HAP-1 (cell line): ENCODE measurements at regions not wholly inside any gene's neighbourhood (a gene's known extent, or its start where the extent isn't known, plus 50 kb on each side); places are given as distances from the start of the nearest gene placed in this dataset.

Experiments used
- DNase-seq, 2 experiments: peaks; one replicate each; pipeline ENCODE4 v3.0.0-alpha.2; 2016 to 2020; ENCODE audit warnings: low spot score in 2 of 2
- H3K27me3 ChIP-seq: fragments of 250-450 bp; sonication (Bioruptor Pico); 2 replicates; pipeline ENCODE4 v1.5.1; 2020; ENCODE audit warnings: low read depth, mild to moderate bottlenecking, moderate library complexity
- H3K36me3 ChIP-seq: fragments of 250-450 bp; sonication (Bioruptor Pico); replicated peaks from 2 replicates; pipeline ENCODE4 v1.5.1; 2020; ENCODE audit warnings: mild to moderate bottlenecking
- H3K4me1 ChIP-seq: fragments of 250-450 bp; sonication (Bioruptor Pico); 2 replicates; pipeline ENCODE4 v1.5.1; 2020; ENCODE audit warnings: mild to moderate bottlenecking
- H3K4me3 ChIP-seq: fragments of 250-450 bp; sonication (Bioruptor Pico); 2 replicates; pipeline ENCODE4 v1.5.1; 2020; ENCODE audit warnings: mild to moderate bottlenecking, moderate library complexity
- H3K9me3 ChIP-seq: fragments of 250-450 bp; sonication (Bioruptor Pico); 2 replicates; pipeline ENCODE4 v1.5.1; 2020; ENCODE audit warnings: mild to moderate bottlenecking, moderate library complexity
- in situ Hi-C: fragments of 300-500 bp; cut with MboI; formaldehyde crosslinking; loops from 3 replicates; pipeline ENCODE4 v1.14.3; 2020; ENCODE audit warnings: low sequenced_read_pairs, inconsistent platforms, mixed read lengths

DNA sequence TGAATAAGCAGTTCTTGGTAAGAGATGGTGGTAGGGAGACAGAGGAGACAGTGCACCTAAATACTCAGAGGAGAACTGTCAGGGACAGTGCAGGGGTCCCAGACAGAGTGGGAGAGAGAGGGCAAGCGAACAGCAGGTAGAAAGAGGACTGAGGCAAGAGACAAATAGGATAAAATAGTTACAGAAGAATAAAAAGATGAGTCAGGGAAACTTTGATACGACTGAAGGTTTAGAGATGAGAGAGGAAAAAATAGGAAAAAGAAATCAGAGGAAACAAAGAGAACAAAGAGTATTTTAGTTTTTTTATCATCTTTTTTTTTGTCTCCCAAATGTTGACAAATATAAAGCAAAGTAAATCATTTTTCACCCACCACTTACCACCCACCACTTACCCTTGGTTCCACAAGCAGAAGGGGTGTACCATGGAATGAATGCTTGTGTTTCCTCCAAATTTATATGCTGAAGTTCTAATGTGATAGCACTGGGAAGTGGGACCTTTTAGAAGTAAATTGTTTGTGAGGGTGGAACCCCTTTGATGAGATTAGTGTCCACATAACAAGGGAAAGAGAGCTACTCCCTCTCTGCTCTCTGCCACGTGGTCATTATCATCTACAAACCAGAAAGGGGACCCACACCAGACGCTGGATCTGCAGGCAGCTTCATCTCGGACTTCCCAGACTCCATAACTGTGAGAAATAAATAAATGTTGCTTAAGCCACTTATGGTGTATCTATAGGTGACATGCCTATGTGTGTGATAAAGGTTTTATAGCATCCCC is 292.1 kb downstream of the BTG1 start:
- in situ Hi-C loops = no loop called here
- Histone ChIP-seq H3K4me3 (no peak overlapping the region), H3K27me3 (no peaks in the 10 kb centered on the region), H3K4me1 (no peaks in the 10 kb centered on the region; the same call in 1 of the 2 replicates), H3K36me3 (no peaks in the 10 kb centered on the region), H3K9me3 (no peaks in the 10 kb centered on the region)
- no peak for DNase-seq

DNA sequence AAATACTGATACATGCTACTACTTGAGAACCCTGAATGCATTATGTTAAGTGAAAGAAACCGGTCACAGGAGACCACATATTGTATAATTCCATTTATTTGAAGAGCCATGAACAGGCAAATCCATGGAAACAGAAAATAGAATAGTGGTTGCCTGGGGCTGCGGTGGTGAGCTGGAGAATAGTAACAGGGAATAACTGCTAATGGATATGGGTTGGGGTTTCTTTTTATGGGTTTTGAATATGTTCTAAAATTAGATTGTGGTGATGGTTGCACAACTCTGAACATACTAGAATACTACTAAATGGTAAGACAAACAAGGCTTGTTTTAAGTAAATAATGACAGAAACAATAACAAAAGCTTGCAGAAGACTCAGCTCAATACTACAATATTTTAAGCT is 293.0 kb downstream of the BTG1 start:
- no peaks in the 10 kb centered on the region; the same call in 1 of the 2 replicates for H3K4me1 ChIP-seq
- H3K9me3 ChIP-seq = no peaks in the 10 kb centered on the region
- no peak overlapping the region for H3K4me3 ChIP-seq
- in situ Hi-C loops = no loop called here
- DNase-seq = no peak
- H3K36me3 ChIP-seq = no peaks in the 10 kb centered on the region
- no peaks in the 10 kb centered on the region for H3K27me3 ChIP-seq

DNA sequence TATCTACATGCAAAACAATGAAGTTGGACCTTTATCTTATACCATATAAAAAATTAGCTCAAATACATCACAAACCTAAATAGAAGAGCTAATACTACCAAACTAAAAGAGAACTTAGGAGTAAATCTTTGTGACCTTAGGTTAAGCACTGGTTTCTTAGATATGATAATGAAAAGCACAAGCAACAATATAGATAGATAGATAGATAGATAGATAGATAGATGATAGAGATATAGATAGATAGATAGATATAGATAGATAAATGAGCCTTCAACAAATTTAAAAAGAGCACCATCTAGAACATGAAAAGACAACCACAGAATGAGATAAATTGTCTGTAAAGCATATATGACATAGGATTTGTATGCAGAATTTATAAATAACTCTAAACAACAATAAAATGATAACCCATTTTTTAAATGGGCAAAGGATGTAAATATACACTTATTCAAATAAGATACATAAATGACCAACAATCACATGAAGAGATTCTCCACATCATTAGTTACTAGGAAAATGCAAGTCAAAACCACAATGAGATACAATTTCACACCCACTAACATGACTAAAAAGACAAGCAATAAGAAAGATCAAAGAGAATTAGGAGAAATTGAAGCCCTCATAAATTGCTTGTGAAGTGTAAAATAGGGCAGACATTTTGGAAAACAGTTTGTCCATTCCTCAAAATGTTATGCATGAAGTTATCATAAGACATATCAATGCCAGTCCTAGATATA is 293.7 kb downstream of the BTG1 start:
- H3K4me3 ChIP-seq = no peak overlapping the region
- in situ Hi-C loops = no loop called here
- no peaks in the 10 kb centered on the region for H3K36me3 ChIP-seq
- DNase-seq = no peak
- no peaks in the 10 kb centered on the region for H3K27me3 ChIP-seq
- no peaks in the 10 kb centered on the region; the same call in 1 of the 2 replicates for H3K4me1 ChIP-seq
- no peaks in the 10 kb centered on the region for H3K9me3 ChIP-seq

DNA sequence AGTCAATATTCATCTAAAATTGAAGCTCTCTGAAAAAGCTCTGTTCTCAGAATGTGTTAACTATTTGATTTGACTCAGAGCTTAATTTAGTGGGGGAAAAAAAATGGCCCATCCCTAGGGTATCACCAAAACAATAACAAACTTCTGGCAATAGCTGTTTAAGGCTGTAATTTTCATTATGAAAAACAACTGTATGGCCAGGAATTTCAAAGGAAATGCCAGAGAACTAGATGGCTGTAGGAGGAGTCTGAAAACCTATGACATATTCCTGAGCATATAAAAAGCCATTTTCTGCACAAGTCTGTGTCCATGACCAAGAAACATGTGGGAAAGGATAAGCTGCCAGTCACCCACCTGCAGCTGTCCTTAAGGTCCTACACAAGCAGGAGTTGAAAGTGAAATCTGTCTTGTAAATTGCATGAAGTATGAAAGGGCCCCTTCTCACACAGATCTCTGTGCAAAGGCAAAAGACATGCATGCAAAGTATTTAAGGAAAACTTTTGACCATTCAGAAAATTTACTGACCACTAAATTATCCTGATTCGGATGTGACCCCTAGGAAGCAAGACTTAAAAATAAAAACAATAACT is 299.1 kb downstream of the BTG1 start:
- DNase-seq = no peak
- H3K9me3 ChIP-seq = no peaks in the 10 kb centered on the region
- in situ Hi-C loops = no loop called here
- H3K27me3 ChIP-seq = no peaks in the 10 kb centered on the region
- H3K4me3 ChIP-seq = no peak overlapping the region
- H3K4me1 ChIP-seq = no peaks in the 10 kb centered on the region
- H3K36me3 ChIP-seq = no peaks in the 10 kb centered on the region

DNA sequence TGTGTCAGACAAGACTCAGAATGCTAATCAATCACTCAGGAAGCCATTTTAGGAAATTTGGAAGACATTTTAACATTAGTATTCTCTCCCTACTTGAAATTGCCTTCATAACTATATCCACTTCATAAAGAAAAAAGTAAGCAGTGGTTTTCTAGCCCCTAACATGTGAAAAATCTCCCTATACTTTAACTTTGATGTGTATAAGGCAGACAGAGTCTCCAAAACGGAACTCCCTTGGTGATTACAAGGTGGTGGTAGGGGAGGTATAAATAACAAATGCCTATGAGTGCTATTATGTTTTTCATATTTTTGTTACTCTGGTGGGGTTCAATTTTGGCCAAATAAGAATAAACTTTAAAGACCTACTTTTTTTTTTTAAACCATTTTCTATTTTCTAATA is 300.3 kb downstream of the BTG1 start:
- Histone ChIP-seq H3K4me1 (no peaks in the 10 kb centered on the region), H3K36me3 (no peaks in the 10 kb centered on the region), H3K9me3 (no peaks in the 10 kb centered on the region), H3K4me3 (no peak overlapping the region), H3K27me3 (no peaks in the 10 kb centered on the region)
- no peak for DNase-seq
- in situ Hi-C loops = no loop called here

DNA sequence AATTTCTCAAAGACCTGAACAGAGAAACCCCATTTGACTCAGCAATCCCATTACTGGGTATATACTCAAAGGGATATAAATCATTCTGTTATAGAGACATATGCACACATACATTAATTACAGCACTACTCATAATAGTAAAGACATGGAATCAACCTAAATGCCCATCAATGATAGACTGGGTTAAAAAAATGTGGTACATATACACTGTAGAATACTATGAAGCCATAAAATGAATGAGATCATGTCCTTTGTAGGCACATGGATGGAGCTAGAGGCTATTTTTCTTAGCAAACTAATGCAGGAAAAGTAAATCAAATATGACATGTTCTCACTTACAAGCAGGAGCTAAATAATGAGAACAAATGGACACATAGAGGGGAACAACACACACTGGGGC is 303.8 kb downstream of the BTG1 start:
- Histone ChIP-seq H3K4me3 (no peak overlapping the region), H3K4me1 (no peaks in the 10 kb centered on the region), H3K36me3 (no peaks in the 10 kb centered on the region), H3K27me3 (no peaks in the 10 kb centered on the region), H3K9me3 (no peaks in the 10 kb centered on the region)
- in situ Hi-C loops = no loop called here
- DNase-seq = no peak

DNA sequence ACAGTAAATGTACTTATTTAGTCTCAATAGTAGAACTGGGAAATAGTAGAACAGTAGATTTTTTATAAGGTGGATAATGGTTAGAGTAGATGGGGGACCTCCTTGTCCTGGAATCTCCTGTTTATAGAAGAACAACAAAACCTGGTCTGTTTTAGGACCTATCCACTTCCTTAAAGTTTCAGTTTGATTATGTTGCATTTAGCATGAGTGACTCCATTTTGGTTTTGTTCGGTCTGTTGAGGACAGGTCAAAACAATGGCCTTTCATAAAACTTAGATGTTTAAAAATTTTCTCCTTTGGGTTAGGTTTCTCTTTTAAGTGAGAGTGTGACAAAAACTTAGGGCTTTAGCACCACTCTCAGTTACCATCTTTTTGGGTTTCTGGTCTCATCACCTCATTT is 308.9 kb downstream of the BTG1 start:
- no peaks in the 10 kb centered on the region for H3K36me3 ChIP-seq
- in situ Hi-C loops = no loop called here
- no peaks in the 10 kb centered on the region for H3K27me3 ChIP-seq
- H3K4me3 ChIP-seq = no peak overlapping the region
- no peaks in the 10 kb centered on the region for H3K4me1 ChIP-seq
- no peak for DNase-seq
- no peaks in the 10 kb centered on the region for H3K9me3 ChIP-seq

DNA sequence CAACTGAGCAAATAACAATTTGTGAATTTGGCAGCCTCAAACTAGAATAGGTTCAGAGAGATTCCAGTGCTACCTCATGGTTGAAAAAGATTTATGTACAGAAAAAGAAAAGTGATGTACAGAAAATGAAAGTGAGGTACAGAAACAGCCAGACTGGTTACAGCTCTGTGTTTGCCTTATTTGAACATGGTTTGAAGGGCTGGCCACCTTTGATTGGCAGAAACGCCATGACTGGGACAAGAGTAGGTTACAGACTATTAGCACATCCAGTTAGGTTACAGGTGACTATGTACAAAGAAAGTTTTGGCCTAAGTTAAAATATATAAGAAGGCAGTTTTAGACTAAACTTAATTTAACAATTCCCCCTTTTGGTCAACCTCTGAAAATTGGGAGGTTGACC is 309.4 kb downstream of the BTG1 start:
- no peaks in the 10 kb centered on the region for H3K36me3 ChIP-seq
- in situ Hi-C loops = no loop called here
- no peaks in the 10 kb centered on the region for H3K27me3 ChIP-seq
- H3K4me1 ChIP-seq = no peaks in the 10 kb centered on the region
- no peak overlapping the region for H3K4me3 ChIP-seq
- DNase-seq = no peak
- no peaks in the 10 kb centered on the region for H3K9me3 ChIP-seq

DNA sequence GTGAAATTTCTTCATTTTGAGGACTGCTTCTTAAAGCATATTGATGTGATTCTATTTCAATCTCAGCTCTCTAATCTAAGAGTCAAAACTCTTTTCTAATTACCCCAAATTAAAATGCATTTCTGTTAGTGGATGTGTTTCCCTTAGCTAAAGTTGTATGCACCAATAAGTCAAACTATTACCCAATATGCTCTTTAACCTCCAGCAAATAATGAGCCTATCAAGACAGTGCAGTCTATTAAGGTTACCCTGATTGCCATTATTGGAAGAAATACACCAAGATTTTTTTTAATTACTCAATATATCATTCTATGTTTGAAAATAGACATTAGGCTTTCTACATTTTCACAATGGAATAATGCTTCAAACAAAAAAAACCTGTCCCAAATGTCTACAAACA is 310.0 kb downstream of the BTG1 start:
- Histone ChIP-seq H3K9me3 (no peaks in the 10 kb centered on the region), H3K4me3 (no peak overlapping the region), H3K36me3 (no peaks in the 10 kb centered on the region), H3K4me1 (no peaks in the 10 kb centered on the region), H3K27me3 (no peaks in the 10 kb centered on the region)
- DNase-seq = no peak
- in situ Hi-C loops = no loop called here

DNA sequence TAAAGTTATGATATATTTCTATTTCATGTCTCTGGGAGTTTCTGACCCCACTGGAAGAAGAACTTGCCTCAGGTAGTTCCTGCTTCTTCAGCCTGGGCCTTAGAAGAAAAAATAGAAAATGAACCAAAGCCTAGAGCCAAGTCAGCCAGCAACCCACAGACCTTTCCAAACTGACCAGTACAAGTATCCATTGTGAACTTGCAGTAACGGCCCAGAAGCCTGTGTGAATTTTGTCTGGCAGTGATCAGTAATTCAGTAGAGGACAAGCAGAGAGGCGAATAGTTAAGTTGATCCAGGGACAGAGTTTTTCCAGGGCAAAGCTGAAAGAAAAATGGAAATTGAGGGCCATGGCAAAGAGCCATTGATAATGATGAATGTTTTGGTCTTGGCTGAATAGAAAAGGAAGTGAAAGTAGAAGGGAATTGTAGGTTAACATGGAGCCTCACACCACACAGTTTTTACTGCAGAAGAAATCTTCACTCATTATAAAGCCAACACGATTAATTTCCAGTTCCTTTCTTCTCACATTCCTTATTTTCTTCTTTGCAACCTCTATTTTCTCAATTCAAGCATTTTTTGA is 311.8 kb downstream of the BTG1 start:
- Histone ChIP-seq H3K9me3 (no peaks in the 10 kb centered on the region), H3K4me3 (no peak overlapping the region), H3K4me1 (no peaks in the 10 kb centered on the region), H3K36me3 (no peaks in the 10 kb centered on the region), H3K27me3 (no peaks in the 10 kb centered on the region)
- in situ Hi-C loops = no loop called here
- no peak for DNase-seq

DNA sequence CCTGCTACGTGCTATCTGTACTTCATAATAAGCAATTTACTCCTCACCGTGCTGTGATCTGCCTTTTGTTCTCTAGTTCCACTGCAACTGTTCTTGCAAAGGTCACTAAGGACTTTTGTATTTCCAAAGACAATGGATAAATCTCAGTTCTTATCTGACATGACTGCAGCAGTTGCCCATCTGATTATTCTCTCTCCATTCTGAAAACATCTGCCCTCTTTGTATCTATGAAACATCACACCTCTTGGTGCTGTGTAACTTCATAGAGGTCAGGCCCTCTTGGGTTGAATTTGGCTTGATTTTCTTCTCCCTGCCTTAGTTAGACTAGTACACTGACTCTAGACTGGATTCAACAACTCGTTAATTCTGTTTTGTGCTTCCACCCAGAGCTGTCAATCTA is 319.6 kb downstream of the BTG1 start:
- DNase-seq = no peak
- in situ Hi-C loops = no loop called here
- H3K27me3 ChIP-seq = no peaks in the 10 kb centered on the region
- H3K4me3 ChIP-seq = no peak overlapping the region
- H3K9me3 ChIP-seq = no peaks in the 10 kb centered on the region
- H3K4me1 ChIP-seq = no peaks in the 10 kb centered on the region
- no peaks in the 10 kb centered on the region for H3K36me3 ChIP-seq

DNA sequence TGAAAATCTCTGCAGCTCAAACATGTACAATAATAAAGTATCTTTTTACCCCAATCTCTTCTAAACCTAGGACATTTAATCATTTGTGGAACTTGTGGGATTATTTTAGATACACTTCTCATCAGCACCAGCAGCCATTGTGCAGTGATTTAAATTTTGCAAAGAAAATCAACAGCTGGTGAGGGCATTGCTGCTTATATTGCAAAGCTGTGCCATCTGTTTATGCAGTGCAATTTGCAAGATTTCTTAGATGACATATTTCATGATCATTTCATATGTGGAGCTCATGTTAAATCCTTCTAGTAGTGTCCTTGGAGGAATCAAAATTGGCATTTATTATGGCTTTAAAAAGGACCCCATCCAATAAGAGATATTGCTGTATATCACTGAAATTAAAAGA is 320.7 kb downstream of the BTG1 start:
- no peaks in the 10 kb centered on the region for H3K27me3 ChIP-seq
- H3K36me3 ChIP-seq = no peaks in the 10 kb centered on the region
- no peaks in the 10 kb centered on the region for H3K4me1 ChIP-seq
- in situ Hi-C loops = no loop called here
- no peaks in the 10 kb centered on the region for H3K9me3 ChIP-seq
- no peak for DNase-seq
- no peak overlapping the region for H3K4me3 ChIP-seq

DNA sequence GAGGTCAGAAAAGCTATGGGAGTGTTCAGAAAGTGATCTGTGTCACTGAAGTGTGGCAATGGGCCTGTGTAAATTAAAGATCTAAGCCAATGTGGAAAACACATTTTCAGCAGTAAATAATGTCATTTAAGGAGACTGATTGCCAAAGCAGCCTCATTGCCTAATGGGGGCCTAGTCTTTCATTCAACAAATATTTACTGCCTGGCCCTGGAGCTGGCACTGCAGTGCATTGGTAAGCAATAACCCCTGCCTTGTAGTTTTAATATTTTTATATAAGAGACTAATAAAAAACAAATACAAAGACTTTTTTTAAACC is 326.6 kb downstream of the BTG1 start:
- Histone ChIP-seq H3K4me1 (no peaks in the 10 kb centered on the region), H3K36me3 (no peaks in the 10 kb centered on the region), H3K27me3 (no peaks in the 10 kb centered on the region), H3K9me3 (no peaks in the 10 kb centered on the region), H3K4me3 (no peak overlapping the region)
- no peak for DNase-seq
- in situ Hi-C loops = no loop called here
